GM19043 (cell line): ENCODE measurements at regions not wholly inside any gene's neighbourhood (a gene's known extent, or its start where the extent isn't known, plus 50 kb on each side); places are given as distances from the start of the nearest gene placed in this dataset.
"Not testable (repeated sequence)": the region's sequence is repeated elsewhere in the genome, so short reads cannot be mapped to it uniquely, and the experiment has no call there.

Experiments used
- ATAC-seq: cut with Tn5 transposase; IDR thresholded peaks from one replicate; pipeline ENCODE4 v1.9.1; 2021; ENCODE audit warnings: low read depth; ENCODE audit not compliant: unreplicated experiment

DNA sequence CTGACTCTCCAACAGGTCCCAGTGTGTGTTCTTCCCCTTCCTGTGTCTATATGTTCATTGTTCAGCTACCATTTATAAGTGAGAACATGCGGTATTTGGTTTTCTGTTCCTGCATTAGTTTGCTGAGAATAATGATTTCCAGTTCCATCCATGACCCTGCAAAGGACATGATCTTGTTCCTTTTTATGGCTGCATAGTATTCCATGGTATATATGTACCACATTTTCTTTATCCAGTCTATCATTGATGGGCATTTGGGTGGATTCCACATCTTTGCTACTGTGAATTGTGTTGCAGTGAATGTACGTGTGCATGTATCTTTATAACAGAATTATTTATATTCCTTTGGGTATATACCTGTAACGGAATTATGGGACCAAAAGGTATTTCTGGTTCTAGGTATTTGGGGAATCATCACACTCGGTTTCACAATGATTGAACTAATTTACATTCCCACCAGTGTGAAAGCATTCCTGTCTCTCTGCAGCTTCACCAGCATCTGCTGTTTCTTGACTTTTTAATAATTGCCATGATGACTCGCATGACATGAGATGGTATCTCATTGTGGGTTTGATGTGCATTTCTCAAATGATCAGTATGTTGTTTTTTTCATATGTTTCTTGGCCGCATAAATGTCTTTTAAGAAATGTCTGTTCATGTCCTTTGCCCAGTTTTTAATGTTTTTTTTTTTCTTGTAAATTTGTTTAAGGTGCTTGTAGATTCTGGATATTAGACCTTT lies 60.2 kb downstream of the LSMEM1 start:
- no peak for ATAC-seq

- no peak for ATAC-seq
Measured at GRCh38 chr7:112546723-112547513, 66.1 kb downstream of the LSMEM1 start.

DNA sequence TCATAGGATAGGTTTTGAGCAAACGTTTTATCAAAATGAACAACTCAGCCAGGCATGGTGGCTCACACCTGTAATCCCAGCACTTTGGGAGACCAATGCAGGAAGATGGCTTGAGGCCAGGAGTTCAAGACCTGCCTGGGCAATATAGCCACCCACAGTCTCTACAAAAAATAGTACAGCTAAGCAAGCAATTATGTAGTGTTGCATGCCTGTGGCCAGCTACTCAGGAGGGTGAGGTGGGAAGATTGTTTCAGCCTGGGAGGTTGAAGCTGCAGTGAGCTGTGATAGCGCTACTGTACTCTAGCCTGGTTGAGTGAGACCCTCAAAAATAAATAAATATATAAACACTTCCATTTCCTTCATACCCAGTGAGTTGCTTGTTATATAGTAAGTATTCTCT lies 67.1 kb downstream of the LSMEM1 start:
- no peak for ATAC-seq

DNA sequence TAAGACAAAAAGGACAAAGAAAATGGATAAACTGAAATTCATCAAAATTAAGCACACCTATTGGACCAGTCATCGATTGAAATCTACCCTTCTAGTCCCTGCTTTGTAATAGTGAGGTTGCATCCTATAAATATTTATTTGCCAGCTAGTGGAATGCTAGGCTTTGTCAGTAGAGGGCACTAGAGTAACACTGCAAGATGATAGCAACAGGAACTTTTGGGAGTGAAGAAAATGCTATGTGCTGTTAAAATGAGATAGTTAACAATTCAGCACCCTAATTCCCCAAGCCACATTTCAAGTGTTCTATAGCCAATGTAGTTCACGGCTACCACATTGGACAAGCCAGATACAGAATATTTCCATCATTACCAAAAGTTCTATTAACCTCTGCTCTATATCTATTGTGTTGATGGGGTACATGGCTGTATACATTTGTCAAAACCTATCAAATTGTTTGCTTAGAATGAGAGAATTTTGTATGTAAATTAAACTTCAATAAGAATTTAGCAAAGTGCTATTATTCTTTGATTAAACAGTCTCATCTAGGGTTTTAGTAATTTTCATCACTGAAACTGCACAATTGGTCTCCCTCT lies 69.8 kb downstream of the LSMEM1 start:
- ATAC-seq = peak; percentile 91

GRCh38 chr7:112551521-112551920 lies 70.7 kb downstream of the LSMEM1 start:
- ATAC-seq = not testable (repeated sequence)

DNA sequence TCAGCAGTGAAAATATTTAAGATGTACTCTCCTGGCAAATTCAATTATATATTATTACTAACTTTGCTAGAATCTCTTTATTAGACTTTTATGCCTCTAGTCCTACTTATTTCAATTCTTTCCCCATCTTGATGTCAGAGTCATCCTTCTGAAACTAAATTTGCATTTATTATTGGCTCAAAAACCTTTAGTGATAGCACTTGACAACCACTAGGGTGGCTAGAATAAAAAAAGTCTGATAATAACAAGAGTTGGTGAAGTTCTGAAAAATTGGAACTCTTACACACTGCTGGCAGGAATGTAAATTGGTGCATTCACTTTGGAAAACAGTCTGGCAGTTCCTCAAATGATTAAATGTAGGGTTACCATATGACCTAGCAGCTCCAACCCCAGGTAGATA lies 73.8 kb downstream of the LSMEM1 start:
- no peak for ATAC-seq

DNA sequence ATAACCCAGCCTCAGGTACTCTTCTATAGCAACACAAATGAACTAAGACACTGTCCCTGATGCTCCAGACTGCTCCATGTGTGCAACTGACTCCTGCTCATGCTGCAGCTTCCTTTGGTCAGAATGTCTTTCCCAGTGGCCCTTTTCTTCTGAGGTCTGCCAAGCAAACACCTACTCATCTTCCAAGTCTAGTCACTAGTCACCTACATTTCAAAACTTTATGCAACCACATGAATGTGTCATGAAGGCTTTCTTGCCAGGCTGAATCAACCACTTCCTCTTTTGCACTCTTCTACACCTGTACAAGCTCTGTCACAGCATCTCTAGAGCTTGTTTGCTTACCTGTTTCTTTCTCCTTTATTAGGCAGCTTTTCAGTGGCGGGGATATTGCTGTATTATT lies 75.8 kb downstream of the LSMEM1 start:
- peak; percentile 94 for ATAC-seq

DNA sequence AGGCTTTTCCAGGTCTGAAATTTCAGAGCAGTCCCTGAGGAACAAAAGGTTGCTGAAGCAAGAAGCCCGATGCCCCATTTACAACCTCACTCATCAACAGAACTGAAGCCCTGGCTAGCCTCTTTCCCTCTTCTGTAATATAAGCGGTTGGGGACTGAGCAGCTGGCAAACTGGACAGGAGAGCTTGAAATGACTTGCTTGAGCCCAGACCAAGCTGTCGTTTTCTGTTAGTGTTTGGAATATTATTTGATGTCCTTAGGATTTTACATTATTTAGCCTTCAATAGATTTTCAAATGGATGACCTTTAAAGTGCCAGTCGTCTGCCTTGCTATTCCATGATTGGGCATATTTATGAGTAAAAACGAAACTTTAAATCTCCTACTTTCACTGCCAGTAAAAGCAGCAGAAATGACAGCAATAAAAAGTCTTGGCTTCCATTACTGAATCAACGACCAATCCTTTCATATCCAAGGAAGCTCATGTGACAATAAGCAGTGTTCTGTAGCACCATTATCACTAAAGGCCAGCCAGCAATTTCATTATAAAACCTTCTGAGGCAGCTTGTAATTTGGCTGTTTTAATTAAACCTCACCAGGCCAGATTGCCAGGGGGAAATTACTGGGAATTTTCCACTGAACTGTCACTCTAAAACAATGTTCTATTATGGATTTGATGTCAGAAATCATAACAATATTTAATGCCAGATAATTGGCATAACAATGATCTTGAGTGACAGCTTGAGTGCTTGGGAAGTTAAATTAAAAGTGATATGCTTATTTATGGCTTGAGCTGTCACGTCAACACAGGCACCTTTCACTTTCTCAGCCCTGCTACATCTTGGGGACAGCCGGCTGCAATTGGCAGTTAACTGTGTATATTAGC lies 85.9 kb downstream of the LSMEM1 start:
- no peak for ATAC-seq

DNA sequence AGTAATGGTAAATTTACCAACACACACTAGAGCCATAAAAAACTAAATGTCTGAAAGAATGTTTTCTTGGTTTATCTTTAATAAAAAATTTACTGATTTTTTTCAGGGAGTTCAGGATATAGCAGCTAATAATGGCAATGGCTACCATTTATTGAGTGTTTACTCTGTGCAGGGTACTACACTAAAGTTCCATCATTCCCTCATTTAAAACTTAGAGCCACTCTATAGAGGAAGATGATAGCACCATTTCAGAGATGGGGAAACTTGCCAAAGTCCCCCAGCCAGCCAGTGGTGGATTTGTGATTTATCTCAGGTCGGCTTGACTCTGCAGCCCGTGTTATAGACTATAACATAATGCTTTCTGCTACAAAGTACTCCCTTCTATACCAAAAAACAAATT lies 86.6 kb downstream of the LSMEM1 start:
- ATAC-seq = no peak

- ATAC-seq = no peak
Measured at GRCh38 chr7:112571852-112572607, 91.2 kb downstream of the LSMEM1 start.

- no peak for ATAC-seq
Measured at GRCh38 chr7:112572669-112573301, 92.0 kb downstream of the LSMEM1 start.

DNA sequence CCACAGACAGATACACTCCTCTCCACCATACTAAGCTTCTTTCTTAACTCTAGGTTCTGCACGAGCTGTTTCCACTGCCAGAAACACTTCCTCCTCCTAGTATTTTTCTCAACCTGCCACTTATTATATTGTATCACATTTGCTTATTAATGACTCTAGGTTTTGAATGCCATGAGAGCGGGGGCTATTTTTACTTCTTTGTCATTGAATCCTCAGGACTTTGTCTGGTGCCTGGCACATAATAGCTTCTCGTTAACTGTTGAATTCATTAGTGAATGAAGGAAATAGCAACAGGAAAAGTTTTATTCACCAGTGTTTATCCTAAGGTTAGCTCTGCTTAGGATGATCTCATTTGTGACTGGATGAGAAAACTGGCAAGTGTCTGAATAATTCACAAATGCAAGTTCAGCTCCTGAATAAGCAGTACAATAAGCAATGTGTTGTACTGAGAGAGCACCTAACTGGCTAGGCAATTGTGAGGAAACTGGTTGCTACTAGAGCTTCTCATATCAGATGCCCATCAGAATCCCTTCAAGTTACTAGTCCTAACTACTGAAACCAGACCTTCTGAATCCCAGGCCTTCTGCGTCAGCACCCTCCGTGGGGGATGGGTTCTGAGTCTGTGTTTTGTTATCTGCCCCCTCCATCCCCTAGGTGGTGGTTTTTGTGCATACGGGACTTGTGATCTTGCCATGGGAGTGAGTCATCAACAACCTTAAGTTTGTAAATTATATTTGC lies 92.7 kb downstream of the LSMEM1 start:
- ATAC-seq = no peak

DNA sequence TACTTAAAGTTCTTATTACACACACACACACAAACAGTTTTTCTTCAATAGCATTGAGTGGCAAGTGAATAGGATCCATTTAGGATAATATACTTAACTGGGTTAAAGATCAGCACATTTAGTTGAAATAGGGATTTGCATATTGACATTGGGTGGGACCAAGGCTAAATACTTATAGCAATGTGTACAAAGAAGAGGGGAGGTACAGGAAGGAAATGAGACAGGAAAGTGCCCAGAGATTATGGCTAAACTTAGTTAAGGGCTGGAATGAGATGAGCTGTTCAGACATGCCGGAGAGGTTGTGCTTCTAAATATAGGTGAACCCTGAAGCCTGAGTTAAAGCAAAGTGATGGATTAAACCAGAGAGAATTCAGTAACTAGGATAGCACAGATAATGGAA lies 95.1 kb downstream of the LSMEM1 start:
- ATAC-seq = no peak

- ATAC-seq = no peak
Measured at GRCh38 chr7:112579388-112579787, 98.6 kb downstream of the LSMEM1 start.

DNA sequence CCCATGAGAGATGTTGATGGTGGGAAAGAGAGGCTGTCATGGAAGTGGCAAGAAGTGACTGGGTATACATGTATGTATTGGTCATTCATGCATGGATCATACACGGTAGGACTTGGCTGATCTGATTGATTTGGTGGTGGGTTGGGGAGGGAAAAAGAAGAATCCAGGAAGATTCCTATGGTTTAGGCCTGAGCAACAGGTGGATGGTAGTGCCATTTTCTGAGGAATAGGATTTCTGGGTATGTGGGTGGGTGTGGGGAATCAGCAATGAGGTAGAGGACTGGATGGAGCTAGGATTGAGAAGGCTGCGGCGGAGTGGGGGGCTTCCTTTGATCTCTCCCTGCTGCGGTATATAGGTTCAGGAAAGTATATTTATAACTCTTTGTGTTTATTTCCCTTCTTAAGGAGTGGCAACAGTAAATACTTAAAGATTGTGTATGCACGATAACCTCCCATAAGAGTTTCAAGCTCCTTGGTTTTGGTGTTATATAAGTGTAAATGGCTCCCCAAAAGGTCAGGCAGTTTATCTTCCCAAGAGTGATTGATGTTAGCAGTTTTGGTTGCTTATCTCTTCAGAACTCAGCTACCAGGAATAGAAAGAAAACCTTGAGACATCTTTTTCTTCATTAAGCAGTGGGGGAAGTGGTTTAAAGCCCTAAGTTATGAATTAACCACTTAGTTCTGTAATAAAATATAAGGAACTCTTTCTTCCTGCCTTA lies 100.1 kb downstream of the LSMEM1 start:
- no peak for ATAC-seq

DNA sequence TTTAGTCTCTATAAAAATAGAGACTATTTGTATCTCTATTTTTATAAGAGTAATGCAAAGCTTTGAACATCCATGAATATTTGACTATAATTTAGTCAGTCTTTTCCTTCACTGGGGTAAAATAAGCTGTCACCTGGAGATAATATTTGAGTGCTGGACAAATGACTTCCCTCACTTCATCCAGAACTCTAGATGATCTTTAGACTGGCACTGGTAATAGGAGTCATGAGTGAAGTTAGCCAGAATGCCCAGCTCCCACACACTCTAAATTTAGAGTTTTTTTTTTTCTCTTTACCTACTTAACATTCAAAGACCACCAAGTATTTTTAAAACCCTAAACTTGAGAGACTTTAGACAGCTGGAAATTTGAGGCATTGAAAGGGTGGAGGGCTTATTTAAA lies 100.7 kb downstream of the LSMEM1 start:
- ATAC-seq = no peak

GRCh38 chr7:112584290-112584689 lies 103.5 kb downstream of the LSMEM1 start:
- no peak for ATAC-seq

- no peak for ATAC-seq
Measured at GRCh38 chr7:112587504-112587903, 106.7 kb downstream of the LSMEM1 start.
